Gastrocnemius medialis (tissue), 4 donors: ENCODE measurements at regions not wholly inside any gene's neighbourhood (a gene's known extent, or its start where the extent isn't known, plus 50 kb on each side); places are given as distances from the start of the nearest gene placed in this dataset.

Experiments used
- ATAC-seq, 2 donors: fragments of 150-250 bp; one replicate each; pipeline ENCODE4 v1.9.1; 2016
- DNase-seq, 2 donors: peaks; one replicate each; pipeline ENCODE4 v3.0.0-alpha.2; 2019
- H3K27ac ChIP-seq, 4 donors: fragments of 200-600 bp; sonication (generic); 1 replicate in 1 of 4; 2 replicates in 3 of 4; pipeline ENCODE4 v1.5.1; 2016 to 2018; ENCODE audit warnings: mild to moderate bottlenecking in 2 of 4, moderate library complexity in 1 of 4
- H3K27me3 ChIP-seq, 3 donors: fragments of 200-600 bp; sonication (generic) in 2 of 3; 1 replicate in 1 of 3; 2 replicates in 2 of 3; pipeline versions ENCODE4 v1.5.1 to v1.6.0; 2016 to 2019; ENCODE audit warnings: mild to moderate bottlenecking in 1 of 3, moderate library complexity in 1 of 3
- H3K36me3 ChIP-seq, 2 donors: fragments of 200-600 bp; sonication (generic) in 1 of 2; one replicate each; pipeline ENCODE4 v1.5.1; 2017 to 2018
- H3K4me1 ChIP-seq, 2 donors: fragments of 200-600 bp; sonication (generic) in 1 of 2; one replicate each; pipeline ENCODE4 v1.5.1; 2016 to 2017; ENCODE audit warnings: mild to moderate bottlenecking in 2 of 2
- H3K4me3 ChIP-seq, 4 donors: fragments of 200-600 bp; sonication (generic) in 3 of 4; 1 replicate in 1 of 4; 2 replicates in 3 of 4; pipeline ENCODE4 v1.5.1; 2016 to 2019; ENCODE audit warnings: mild to moderate bottlenecking in 2 of 4
- H3K9me3 ChIP-seq, 3 donors: fragments of 200-600 bp; sonication (generic) in 2 of 3; 1 replicate in 1 of 3; 2 replicates in 2 of 3; pipeline ENCODE4 v1.5.1; 2016 to 2019
- POLR2A ChIP-seq, 2 donors: fragments of 450-650 bp; IDR thresholded peaks; one replicate each; pipeline ENCODE4 v1.6.1; 2017; ENCODE audit warnings: antibody characterized with exemption in 2 of 2, mild to moderate bottlenecking in 2 of 2, moderate library complexity in 2 of 2
- in situ Hi-C, 4 donors: fragments of 200-750 bp; cut with MboI; loops; one replicate each; pipeline versions ENCODE4 v1.15.0 to v1.8.0; 2017; ENCODE audit warnings: low sequenced_read_pairs in 4 of 4
- intact Hi-C: fragments of 100-400 bp; cut with DNase I; formaldehyde crosslinking; loops from one replicate; pipeline ENCODE4 v1.15.1; 2023; ENCODE audit warnings: low total_unique reads
- TF ChIP-seq, protein P1 (sequence below), 5 experiments: fragments of 450-650 bp in 3 of 5; fragments of 200-600 bp in 2 of 5; sonication (generic) in 2 of 5; IDR thresholded peaks in 4 of 5; conservative IDR thresholded peaks in 1 of 5; 1 replicate in 4 of 5; 2 replicates in 1 of 5; pipeline ENCODE4 v1.5.1; 2016 to 2019; ENCODE audit warnings: antibody characterized with exemption in 5 of 5, mild to moderate bottlenecking in 3 of 5, moderate library complexity in 3 of 5

DNA sequence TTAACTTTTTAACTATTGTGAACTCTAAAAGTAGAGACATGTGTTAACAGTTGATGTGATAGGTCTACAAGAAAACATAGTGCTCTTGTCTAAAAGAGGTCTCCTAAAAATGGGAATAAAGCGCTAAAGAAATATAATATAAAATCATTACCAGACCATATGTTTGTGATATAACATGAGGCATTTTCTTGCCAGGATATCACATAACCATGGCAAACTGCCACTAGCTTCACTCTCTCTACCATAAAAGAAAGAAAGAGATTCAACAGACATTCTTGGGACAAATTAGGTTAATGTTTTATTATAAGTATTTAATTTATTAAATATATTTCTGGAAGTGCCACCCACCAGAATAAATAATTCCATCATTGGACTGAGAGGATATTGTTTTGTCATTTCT lies 115.0 kb downstream of the TMEM26 start:
- TF ChIP-seq, protein P1, sequence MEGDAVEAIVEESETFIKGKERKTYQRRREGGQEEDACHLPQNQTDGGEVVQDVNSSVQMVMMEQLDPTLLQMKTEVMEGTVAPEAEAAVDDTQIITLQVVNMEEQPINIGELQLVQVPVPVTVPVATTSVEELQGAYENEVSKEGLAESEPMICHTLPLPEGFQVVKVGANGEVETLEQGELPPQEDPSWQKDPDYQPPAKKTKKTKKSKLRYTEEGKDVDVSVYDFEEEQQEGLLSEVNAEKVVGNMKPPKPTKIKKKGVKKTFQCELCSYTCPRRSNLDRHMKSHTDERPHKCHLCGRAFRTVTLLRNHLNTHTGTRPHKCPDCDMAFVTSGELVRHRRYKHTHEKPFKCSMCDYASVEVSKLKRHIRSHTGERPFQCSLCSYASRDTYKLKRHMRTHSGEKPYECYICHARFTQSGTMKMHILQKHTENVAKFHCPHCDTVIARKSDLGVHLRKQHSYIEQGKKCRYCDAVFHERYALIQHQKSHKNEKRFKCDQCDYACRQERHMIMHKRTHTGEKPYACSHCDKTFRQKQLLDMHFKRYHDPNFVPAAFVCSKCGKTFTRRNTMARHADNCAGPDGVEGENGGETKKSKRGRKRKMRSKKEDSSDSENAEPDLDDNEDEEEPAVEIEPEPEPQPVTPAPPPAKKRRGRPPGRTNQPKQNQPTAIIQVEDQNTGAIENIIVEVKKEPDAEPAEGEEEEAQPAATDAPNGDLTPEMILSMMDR (IDR thresholded peaks at IDR 0.05 in 4 of 5, conservative IDR thresholded peaks at IDR 0.05 in 1 of 5), result no peak
- TF ChIP-seq POLR2A (IDR thresholded peaks at IDR 0.05), result no peak
- Histone ChIP-seq H3K4me3 (no peak overlapping the region), H3K9me3 (no peaks in the 10 kb centered on the region), H3K27ac (no peak overlapping the region), H3K27me3 (no peaks in the 10 kb centered on the region), H3K4me1 (no peaks in the 10 kb centered on the region), H3K36me3 (no peaks in the 10 kb centered on the region)
- in situ Hi-C loops, result no loop called here
- DNase-seq, result no peak
- intact Hi-C loops, result no loop called here
- no peak for ATAC-seq

DNA sequence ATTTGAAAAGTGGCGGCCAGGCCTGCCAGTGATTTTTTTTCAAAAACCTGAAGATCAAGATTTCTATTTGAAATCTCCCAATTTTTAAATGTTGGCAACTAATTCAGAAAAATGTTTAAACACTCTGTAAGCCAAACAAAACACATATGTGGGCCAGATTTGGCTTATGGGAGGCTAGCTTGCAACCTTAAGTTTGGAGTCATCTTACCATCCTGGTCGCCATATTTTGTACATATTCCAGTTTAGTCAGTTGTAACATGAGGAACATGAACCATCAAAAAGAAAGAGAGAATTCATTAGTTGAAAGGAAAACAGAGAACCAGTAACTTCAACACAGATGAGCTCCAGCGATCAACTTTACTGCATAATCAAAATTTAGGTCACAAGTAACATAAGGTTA lies 115.4 kb downstream of the TMEM26 start:
- DNase-seq (no peak), ATAC-seq (no peak)
- no peak overlapping the region for H3K27ac ChIP-seq
- intact Hi-C loops (no loop called here), in situ Hi-C loops (no loop called here)
- no peaks in the 10 kb centered on the region for H3K27me3 ChIP-seq
- H3K4me3 ChIP-seq, result no peak overlapping the region
- no peaks in the 10 kb centered on the region for H3K36me3 ChIP-seq
- no peaks in the 10 kb centered on the region for H3K4me1 ChIP-seq
- TF ChIP-seq, protein P1 (IDR thresholded peaks at IDR 0.05 in 4 of 5, conservative IDR thresholded peaks at IDR 0.05 in 1 of 5), result no peak
- no peak for TF ChIP-seq POLR2A (IDR thresholded peaks at IDR 0.05)
- no peaks in the 10 kb centered on the region for H3K9me3 ChIP-seq

DNA sequence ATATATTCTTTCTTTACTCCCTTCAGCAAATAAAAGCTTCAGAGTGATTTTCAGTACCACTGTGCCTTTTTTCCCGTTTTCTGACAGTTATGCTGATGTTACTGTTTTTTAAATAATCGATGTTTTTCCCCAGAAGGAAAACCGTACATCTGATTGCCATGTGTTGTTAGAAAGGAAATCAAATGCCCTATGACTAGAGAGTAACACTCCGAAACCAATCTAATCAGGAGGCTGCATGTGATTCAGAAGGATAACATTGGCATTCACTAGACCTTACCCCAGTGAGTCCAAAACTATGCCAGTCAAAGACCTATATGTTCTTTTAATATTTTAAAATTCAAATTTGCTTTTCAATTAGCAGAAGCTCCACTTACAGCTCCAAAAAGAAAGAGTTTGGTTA lies 116.3 kb downstream of the TMEM26 start:
- Histone ChIP-seq H3K27ac (no peak overlapping the region), H3K36me3 (no peaks in the 10 kb centered on the region), H3K27me3 (no peaks in the 10 kb centered on the region), H3K4me1 (no peaks in the 10 kb centered on the region), H3K9me3 (no peaks in the 10 kb centered on the region), H3K4me3 (no peak overlapping the region)
- TF ChIP-seq POLR2A (IDR thresholded peaks at IDR 0.05), result no peak
- TF ChIP-seq, protein P1 (IDR thresholded peaks at IDR 0.05 in 4 of 5, conservative IDR thresholded peaks at IDR 0.05 in 1 of 5), result no peak
- in situ Hi-C loops (no loop called here), intact Hi-C loops (no loop called here)
- DNase-seq (no peak), ATAC-seq (no peak)

DNA sequence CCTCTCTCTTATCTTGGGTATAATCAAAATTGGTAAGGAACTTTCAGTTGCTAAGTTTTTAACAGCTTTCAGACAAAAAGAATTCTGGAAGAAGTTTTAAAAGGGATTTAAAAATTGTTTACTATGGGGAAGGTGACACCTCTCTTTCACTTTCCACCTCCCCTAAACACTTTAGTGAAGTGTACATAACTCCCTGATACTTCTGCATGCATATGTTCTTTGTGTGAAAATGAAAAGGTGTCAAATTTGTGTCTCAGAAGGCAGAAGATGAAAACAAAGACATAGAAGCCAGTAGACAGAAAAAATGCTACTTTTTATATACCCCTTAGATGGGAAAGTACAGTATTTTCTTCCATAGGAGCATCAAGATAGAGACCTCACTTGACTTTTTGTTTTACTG lies 117.8 kb downstream of the TMEM26 start:
- H3K4me1 ChIP-seq, result no peaks in the 10 kb centered on the region
- in situ Hi-C loops, result no loop called here
- no peak for ATAC-seq
- DNase-seq, result no peak
- intact Hi-C loops, result no loop called here
- H3K27ac ChIP-seq, result no peak overlapping the region
- H3K27me3 ChIP-seq, result no peaks in the 10 kb centered on the region
- no peaks in the 10 kb centered on the region for H3K36me3 ChIP-seq
- no peaks in the 10 kb centered on the region for H3K9me3 ChIP-seq
- no peak overlapping the region for H3K4me3 ChIP-seq
- no peak for TF ChIP-seq POLR2A (IDR thresholded peaks at IDR 0.05)
- TF ChIP-seq, protein P1 (IDR thresholded peaks at IDR 0.05 in 4 of 5, conservative IDR thresholded peaks at IDR 0.05 in 1 of 5), result no peak

DNA sequence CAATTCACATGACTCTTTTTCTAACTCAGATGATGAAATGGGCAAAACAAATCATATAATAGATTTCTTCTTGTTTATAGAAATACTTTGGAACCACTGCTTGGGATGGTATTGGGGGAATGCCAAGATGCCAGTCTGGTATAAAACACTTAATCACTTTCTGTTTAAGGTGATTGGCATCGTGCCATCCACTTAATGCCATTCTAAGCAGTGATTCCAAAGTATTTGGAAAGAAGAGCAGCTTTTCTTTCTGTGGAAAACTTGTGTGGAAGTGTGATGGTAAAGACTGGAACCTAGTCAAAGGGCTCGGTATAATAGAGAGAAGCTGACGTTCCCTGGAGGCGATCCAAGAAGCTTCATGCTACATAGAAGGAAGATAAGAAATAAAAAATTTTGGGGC lies 120.6 kb downstream of the TMEM26 start:
- H3K27me3 ChIP-seq, result no peaks in the 10 kb centered on the region
- ATAC-seq (no peak), DNase-seq (no peak)
- no peak for TF ChIP-seq POLR2A (IDR thresholded peaks at IDR 0.05)
- TF ChIP-seq, protein P1 (IDR thresholded peaks at IDR 0.05 in 4 of 5, conservative IDR thresholded peaks at IDR 0.05 in 1 of 5), result no peak
- no peak overlapping the region for H3K4me3 ChIP-seq
- in situ Hi-C loops, result no loop called here
- no peak overlapping the region for H3K27ac ChIP-seq
- no peaks in the 10 kb centered on the region for H3K9me3 ChIP-seq
- no peaks in the 10 kb centered on the region for H3K36me3 ChIP-seq
- intact Hi-C loops, result no loop called here
- no peaks in the 10 kb centered on the region for H3K4me1 ChIP-seq
